Psoas muscle (tissue), 7 donors: ENCODE measurements at regions not wholly inside any gene's neighbourhood (a gene's known extent, or its start where the extent isn't known, plus 50 kb on each side); places are given as distances from the start of the nearest gene placed in this dataset.
"Not testable (repeated sequence)": the region's sequence is repeated elsewhere in the genome, so short reads cannot be mapped to it uniquely, and the experiment has no call there.

Experiments used
- ATAC-seq, 4 donors: fragments of 200-7000 bp; cut with Tn5 transposase; one replicate each; pipeline ENCODE4 v1.9.1; 2020; ENCODE audit warnings: moderate library complexity in 3 of 4, mild to moderate bottlenecking in 2 of 4
- DNase-seq, 2 donors: peaks; one replicate each; pipeline ENCODE4 v3.0.0-alpha.2; 2020
- H3K27ac ChIP-seq: fragments of 200-600 bp; one replicate; pipeline ENCODE4 v1.8.0; 2022
- H3K27me3 ChIP-seq, 3 donors: fragments of 200-600 bp in 1 of 3; one replicate each; pipeline versions ENCODE4 v1.6.1 to v1.8.0; 2013 to 2022; ENCODE audit warnings: low read length in 2 of 3, mild to moderate bottlenecking in 2 of 3, moderate library complexity in 1 of 3; ENCODE audit not compliant: insufficient read depth in 3 of 3
- H3K36me3 ChIP-seq, 2 donors: fragments of 200-600 bp in 1 of 2; one replicate each; pipeline versions ENCODE4 v1.6.1 to v1.8.0; 2013 to 2022; ENCODE audit warnings: low read depth in 1 of 2, mild to moderate bottlenecking in 1 of 2, moderate library complexity in 1 of 2; ENCODE audit not compliant: insufficient read depth in 1 of 2
- H3K4me1 ChIP-seq: fragments of 200-600 bp; one replicate; pipeline ENCODE4 v1.8.0; 2022
- H3K4me3 ChIP-seq: fragments of 200-600 bp; one replicate; pipeline ENCODE4 v1.8.0; 2022; ENCODE audit warnings: mild to moderate bottlenecking
- H3K9me3 ChIP-seq: fragments of 200-600 bp; one replicate; pipeline ENCODE4 v1.8.0; 2022
- WGBS, 3 donors: extraction: QIAGEN DNeasy Blood & Tissue Kit; methylation state at CpG; one replicate each; pipeline versions ENCODE4 v1.1.6 to v1.1.7; 2013; 5-methylcytosine and 5-hydroxymethylcytosine counted together
- intact Hi-C, 2 donors: fragments of 100-400 bp; cut with DNase I; formaldehyde crosslinking; loops; one replicate each; pipeline versions ENCODE4 v1.11.0 to v1.14.2; 2022
- TF ChIP-seq, protein P1 (sequence below): fragments of 200-600 bp; IDR thresholded peaks from one replicate; pipeline ENCODE4 v1.8.0; 2022; ENCODE audit warnings: antibody characterized with exemption
- donor health status: healthy with polysubstance abuse.
- donor health status: DM: no; HTN: no; CAD: no; lungs with moderate emphysema.
- donor health status: Bipolar disorder and iron deficiency.
- donor health status: healthy.
- donor health status: DM: yes; HTN: yes; CAD: no.
- donor health status: DM: no; HTN: no; CAD: no.
- donor health status: DM: yes; HTN: yes; CAD: no.

DNA sequence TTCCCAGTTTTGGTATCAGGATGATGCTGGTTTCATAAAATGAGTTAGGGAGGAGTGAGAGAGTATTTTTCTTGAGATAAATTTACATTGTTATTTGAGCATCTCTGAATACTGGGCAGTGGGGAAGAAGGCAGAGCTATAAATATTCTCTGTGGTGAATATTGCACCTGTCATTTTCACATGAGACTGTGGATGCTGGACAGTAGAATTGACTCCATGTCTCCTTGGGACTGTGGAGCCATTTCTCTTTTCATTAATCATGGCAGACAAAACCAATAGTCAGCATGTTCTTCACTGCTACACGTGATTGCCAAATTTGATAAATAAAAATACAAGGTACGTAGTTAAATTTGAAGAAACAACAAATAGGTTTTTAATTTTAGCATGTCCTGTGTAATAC, 81.2 kb upstream of the PHACTR1 start:
- WGBS, 3 donors, result 74 to 88% (median 88%) methylated on average over 2 of the region's 2 CpGs
- no peak overlapping the region for H3K27ac ChIP-seq
- H3K4me1 ChIP-seq, result no peaks in the 10 kb centered on the region
- no peaks in the 10 kb centered on the region for H3K36me3 ChIP-seq
- no peaks in the 10 kb centered on the region for H3K9me3 ChIP-seq
- TF ChIP-seq, protein P1, sequence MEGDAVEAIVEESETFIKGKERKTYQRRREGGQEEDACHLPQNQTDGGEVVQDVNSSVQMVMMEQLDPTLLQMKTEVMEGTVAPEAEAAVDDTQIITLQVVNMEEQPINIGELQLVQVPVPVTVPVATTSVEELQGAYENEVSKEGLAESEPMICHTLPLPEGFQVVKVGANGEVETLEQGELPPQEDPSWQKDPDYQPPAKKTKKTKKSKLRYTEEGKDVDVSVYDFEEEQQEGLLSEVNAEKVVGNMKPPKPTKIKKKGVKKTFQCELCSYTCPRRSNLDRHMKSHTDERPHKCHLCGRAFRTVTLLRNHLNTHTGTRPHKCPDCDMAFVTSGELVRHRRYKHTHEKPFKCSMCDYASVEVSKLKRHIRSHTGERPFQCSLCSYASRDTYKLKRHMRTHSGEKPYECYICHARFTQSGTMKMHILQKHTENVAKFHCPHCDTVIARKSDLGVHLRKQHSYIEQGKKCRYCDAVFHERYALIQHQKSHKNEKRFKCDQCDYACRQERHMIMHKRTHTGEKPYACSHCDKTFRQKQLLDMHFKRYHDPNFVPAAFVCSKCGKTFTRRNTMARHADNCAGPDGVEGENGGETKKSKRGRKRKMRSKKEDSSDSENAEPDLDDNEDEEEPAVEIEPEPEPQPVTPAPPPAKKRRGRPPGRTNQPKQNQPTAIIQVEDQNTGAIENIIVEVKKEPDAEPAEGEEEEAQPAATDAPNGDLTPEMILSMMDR, result no peak
- intact Hi-C loops, result loop anchor here in 1 of 2 donors (10.0 kb wide), 1 partner anchor 259 kb away; no protein-coding TSS in a partner anchor
- no peaks in the 10 kb centered on the region for H3K27me3 ChIP-seq
- ATAC-seq (no peak), DNase-seq (no peak)
- no peak overlapping the region for H3K4me3 ChIP-seq

DNA sequence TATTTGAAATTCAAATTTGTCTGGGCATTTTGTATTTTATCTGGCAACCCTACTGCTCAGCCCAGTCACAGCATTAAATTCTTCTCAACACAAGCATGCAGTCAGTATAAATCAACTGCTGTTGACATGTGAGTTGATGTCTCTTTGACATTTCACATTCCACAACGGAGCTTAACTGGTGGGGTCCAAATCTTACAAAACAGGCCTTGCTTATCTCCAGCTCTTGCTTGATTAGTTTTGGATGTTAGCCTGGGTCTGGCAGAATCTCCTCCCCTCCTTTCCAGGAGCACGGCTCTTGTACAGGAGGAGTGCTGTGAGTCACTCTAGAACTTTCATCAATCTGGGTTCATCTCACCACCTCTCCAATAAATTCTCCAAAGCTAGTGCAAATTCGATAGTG, 80.8 kb upstream of the PHACTR1 start:
- 48 to 58% (median 50%) methylated on average over 3 of the region's 3 CpGs for WGBS, 3 donors
- TF ChIP-seq, protein P1, result no peak
- Histone ChIP-seq H3K27me3 (no peaks in the 10 kb centered on the region), H3K4me1 (no peaks in the 10 kb centered on the region), H3K9me3 (no peaks in the 10 kb centered on the region), H3K4me3 (no peak overlapping the region), H3K27ac (no peak overlapping the region), H3K36me3 (no peaks in the 10 kb centered on the region)
- intact Hi-C loops, result loop anchor here in 1 of 2 donors (10.0 kb wide), 1 partner anchor 259 kb away; no protein-coding TSS in a partner anchor
- DNase-seq, result no peak
- no peak for ATAC-seq

GRCh38 chr6:12636336-12636735, 80.2 kb upstream of the PHACTR1 start:
- Histone ChIP-seq H3K27ac (no peak overlapping the region), H3K27me3 (no peaks in the 10 kb centered on the region), H3K4me1 (no peaks in the 10 kb centered on the region), H3K36me3 (no peaks in the 10 kb centered on the region), H3K4me3 (no peak overlapping the region), H3K9me3 (no peaks in the 10 kb centered on the region)
- no peak for ATAC-seq
- DNase-seq, result no peak
- TF ChIP-seq, protein P1, result no peak
- intact Hi-C loops, result loop anchor here in 1 of 2 donors (10.0 kb wide), 1 partner anchor 258 kb away; no protein-coding TSS in a partner anchor
- WGBS, 3 donors, result 82% methylated on average over 3 of the region's 3 CpGs

DNA sequence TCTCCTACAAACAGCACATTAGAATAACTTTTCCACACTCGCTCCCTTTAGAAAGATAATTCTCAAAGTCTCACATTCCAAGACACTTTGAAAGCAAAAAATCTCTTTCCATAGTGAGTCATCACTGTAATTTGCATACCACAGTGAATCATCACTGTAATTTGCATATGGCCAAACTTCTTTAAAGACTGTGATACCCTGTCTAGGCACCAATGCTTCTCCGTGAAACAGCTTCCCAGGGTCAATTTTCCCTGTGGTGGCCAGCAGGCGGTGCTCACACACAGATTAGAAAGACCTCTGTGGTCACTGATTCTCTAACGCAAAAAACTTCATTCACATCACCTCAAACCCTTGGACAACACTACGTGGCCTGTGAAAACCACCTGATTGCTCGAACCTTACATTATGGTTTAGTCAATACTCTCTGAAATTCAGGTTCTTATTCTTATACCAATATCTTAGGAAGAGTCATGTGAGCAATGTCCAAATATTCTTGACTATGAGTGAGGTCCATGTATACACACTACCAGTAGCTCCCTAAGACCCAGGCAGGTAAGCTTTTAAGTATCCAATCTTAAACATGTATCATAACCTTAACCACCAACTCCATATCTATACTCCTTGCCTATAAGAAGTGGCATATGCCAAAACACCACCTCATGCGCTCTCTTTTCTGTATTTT, 78.5 kb upstream of the PHACTR1 start:
- Histone ChIP-seq H3K4me3 (no peak overlapping the region), H3K36me3 (no peaks in the 10 kb centered on the region), H3K27me3 (no peaks in the 10 kb centered on the region), H3K27ac (no peak overlapping the region), H3K9me3 (no peaks in the 10 kb centered on the region), H3K4me1 (no peaks in the 10 kb centered on the region)
- TF ChIP-seq, protein P1, result peak; percentile 34
- intact Hi-C loops, result loop anchor here in 1 of 2 donors (10.0 kb wide), 1 partner anchor 257 kb away; no protein-coding TSS in a partner anchor
- DNase-seq (no peak), ATAC-seq (no peak)
- WGBS, 3 donors, result 29 to 30% (median 29%) methylated on average over 7 of the region's 7 CpGs

DNA sequence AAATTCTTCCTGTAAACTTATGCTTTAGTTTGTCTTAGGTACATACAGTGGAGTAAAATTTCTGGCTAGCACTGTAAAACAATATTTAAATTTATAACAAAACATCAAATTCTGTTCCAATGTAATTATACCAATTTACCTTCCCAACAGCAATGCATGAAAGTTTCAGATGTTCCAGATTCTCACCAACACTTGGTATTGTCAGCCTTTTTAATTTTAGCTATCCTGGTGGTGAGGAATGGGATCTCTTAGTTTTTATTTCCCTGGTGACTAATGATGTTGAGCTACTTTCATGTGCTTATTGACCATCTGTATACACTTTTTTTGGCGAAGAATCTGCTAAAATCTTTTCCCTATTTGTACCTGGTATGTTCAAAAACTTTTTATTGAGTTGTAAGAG, 76.1 kb upstream of the PHACTR1 start:
- DNase-seq, result no peak
- 78 to 86% (median 85%) methylated on average over 1 of the region's 1 CpG for WGBS, 3 donors
- no peaks in the 10 kb centered on the region for H3K9me3 ChIP-seq

GRCh38 chr6:12641785-12642184, 74.8 kb upstream of the PHACTR1 start:
- H3K4me3 ChIP-seq, H3K27me3 ChIP-seq, H3K9me3 ChIP-seq, ATAC-seq, H3K27ac ChIP-seq, DNase-seq, intact Hi-C loops, H3K36me3 ChIP-seq, H3K4me1 ChIP-seq: not testable (repeated sequence)
- 90 to 93% (median 92%) methylated on average over 2 of the region's 2 CpGs for WGBS, 3 donors

More for the DNA sequence above, 76.1 kb upstream of the PHACTR1 start:
- intact Hi-C loops, result no loop called here
- no peaks in the 10 kb centered on the region for H3K36me3 ChIP-seq
- H3K4me3 ChIP-seq, result no peak overlapping the region
- H3K27me3 ChIP-seq, result no peaks in the 10 kb centered on the region
- TF ChIP-seq, protein P1, result no peak
- no peak overlapping the region for H3K27ac ChIP-seq
- no peak for ATAC-seq
- H3K4me1 ChIP-seq, result no peaks in the 10 kb centered on the region
